GM12878 (cell line): ENCODE measurements at regions not wholly inside any gene's neighbourhood (a gene's known extent, or its start where the extent isn't known, plus 50 kb on each side); places are given as distances from the start of the nearest gene placed in this dataset.

Experiments used
- ATAC-seq: fragments of 200-7000 bp; cut with Tn5 transposase; 3 replicates; pipeline ENCODE4 v1.9.1; 2020; ENCODE audit warnings: mild to moderate bottlenecking, moderate library complexity
- BruUV-seq: library from RNA; stranded (reverse); fragments of 400-500 nt; replicated peaks from 2 replicates; lab custom pipeline; 2021; lab: Mats Ljungman, UMichigan
- CTCF ChIA-PET: fragments of 300-600 bp; sonication (Branson Sonifier 250); formaldehyde crosslinking; extraction: SDS; loops from one replicate; lab custom pipeline; 2021; ENCODE audit warnings: inconsistent platforms; lab: Yijun Ruan, JAX
- POLR2A ChIA-PET: fragments of 350-600 bp; formaldehyde crosslinking; extraction: SDS; loops from one replicate; lab custom pipeline; 2021; ENCODE audit warnings: inconsistent platforms; lab: Charles Lee
- RAD21 ChIA-PET: fragments of 300-600 bp; sonication (Branson Sonifier 250); formaldehyde crosslinking; loops from one replicate; lab custom pipeline; 2023; ENCODE audit warnings: antibody characterized with exemption; ENCODE audit not compliant: unreplicated experiment; lab: Charles Lee
- SMC1A ChIA-PET: fragments of 300-600 bp; sonication (Branson Sonifier 250); formaldehyde crosslinking; loops from one replicate; lab custom pipeline; 2023; ENCODE audit not compliant: unreplicated experiment, uncharacterized antibody; lab: Charles Lee
- DNase-seq: peaks from one replicate; pipeline ENCODE4 v3.0.0-alpha.2; 2011; ENCODE audit warnings: low read depth, low spot score
- FAIRE-seq: peaks from 3 replicates; lab custom pipeline; 2011; peaks lifted over from hg19 to GRCh38; lab: Jason Lieb, UNC
- H2AFZ ChIP-seq: 2 replicates; pipeline ENCODE4 v1.6.0; 2011; ENCODE audit warnings: low read depth, low read length, control low read depth; ENCODE audit not compliant: control insufficient read depth
- H3K27ac ChIP-seq: 2 replicates; pipeline ENCODE4 v1.5.1; 2011; ENCODE audit warnings: control low read depth; ENCODE audit not compliant: control insufficient read depth, insufficient read depth
- H3K27me3 ChIP-seq, 2 experiments: replicated peaks in 1 of 2; 2 replicates each; pipeline versions ENCODE4 v1.6.0 to v1.6.1; 2011; ENCODE audit warnings: low read length in 1 of 2; ENCODE audit not compliant: control insufficient read depth in 2 of 2, insufficient read depth in 2 of 2
- H3K36me3 ChIP-seq, 2 experiments: 2 replicates each; pipeline ENCODE4 v1.5.1; 2011; ENCODE audit warnings: low read length in 1 of 2; ENCODE audit not compliant: control insufficient read depth in 2 of 2, insufficient read depth in 2 of 2
- H3K4me1 ChIP-seq: 2 replicates; pipeline ENCODE4 v1.6.1; 2011; ENCODE audit warnings: mild to moderate bottlenecking, low read length, moderate library complexity, mixed read lengths; ENCODE audit not compliant: control insufficient read depth, insufficient read depth
- H3K4me2 ChIP-seq: 2 replicates; pipeline ENCODE4 v1.6.0; 2011; ENCODE audit warnings: control low read depth; ENCODE audit not compliant: control insufficient read depth, insufficient read depth
- H3K4me3 ChIP-seq: fragments of 200-600 bp; sonication (generic); 2 replicates; pipeline ENCODE4 v1.5.1; 2016
- H3K79me2 ChIP-seq: 2 replicates; pipeline ENCODE4 v1.6.0; 2011; ENCODE audit warnings: low read length; ENCODE audit not compliant: control insufficient read depth, insufficient read depth
- H3K9ac ChIP-seq: 2 replicates; pipeline ENCODE4 v1.8.0; 2011; ENCODE audit warnings: low read length, control low read depth, mixed read lengths; ENCODE audit not compliant: control insufficient read depth, insufficient read depth
- H3K9me3 ChIP-seq: replicated peaks from 3 replicates; pipeline ENCODE4 v1.5.1; 2011; ENCODE audit warnings: mild to moderate bottlenecking, low read length; ENCODE audit not compliant: control insufficient read depth, insufficient read depth
- H4K20me1 ChIP-seq: 2 replicates; pipeline ENCODE4 v1.6.0; 2011; ENCODE audit not compliant: control insufficient read depth, insufficient read depth
- ASH2L ChIP-seq: fragments of 300-600, 200-600 bp; sonication (generic); IDR thresholded peaks from 2 replicates; pipeline ENCODE4 v1.6.1; 2017; ENCODE audit warnings: low read depth, mild to moderate bottlenecking, borderline replicate concordance
- ESRRA ChIP-seq: IDR thresholded peaks from 2 replicates; pipeline ENCODE4 v1.6.1; 2012; ENCODE audit warnings: mild to moderate bottlenecking, low read length, improper control_type of control experiment
- NRF1 ChIP-seq: conservative IDR thresholded peaks from 2 replicates; pipeline ENCODE4 v1.6.1; 2011; ENCODE audit warnings: mild to moderate bottlenecking, low read depth, low read length, improper control_type of control experiment
- POLR2AphosphoS2 ChIP-seq: IDR thresholded peaks from 2 replicates; pipeline ENCODE4 v1.6.1; 2011; ENCODE audit warnings: low read depth, mild to moderate bottlenecking, low read length, improper control_type of control experiment, moderate library complexity
- SIN3A ChIP-seq: IDR thresholded peaks from 2 replicates; pipeline ENCODE4 v1.6.1; 2012; ENCODE audit warnings: low read depth, low read length, improper control_type of control experiment
- SREBF1 ChIP-seq: IDR thresholded peaks from 2 replicates; pipeline ENCODE4 v1.6.1; 2012; ENCODE audit warnings: mild to moderate bottlenecking, low read length
- TBL1XR1 ChIP-seq: IDR thresholded peaks from 2 replicates; pipeline ENCODE4 v1.6.1; 2012; ENCODE audit warnings: low read depth, low read length, improper control_type of control experiment
- ZNF207 ChIP-seq: fragments of 450-650 bp; IDR thresholded peaks from 2 replicates; pipeline ENCODE4 v1.6.1; 2014; ENCODE audit warnings: antibody characterized with exemption, mild to moderate bottlenecking, borderline replicate concordance
- ZNF622 ChIP-seq: fragments of 450-650 bp; IDR thresholded peaks from 2 replicates; pipeline ENCODE4 v1.6.1; 2017; ENCODE audit warnings: mild to moderate bottlenecking, inconsistent platforms
- WGBS: methylation state at CpG from one replicate; pipeline ENCODE4 v1.1.6; 2016; ENCODE audit warnings: low lambda C conversion rate; ENCODE audit not compliant: insufficient replicate concordance, insufficient coverage; ENCODE audit errors: missing lambda C conversion rate; 5-methylcytosine and 5-hydroxymethylcytosine counted together
- in situ Hi-C: fragments of 300-500 bp; cut with MboI; formaldehyde crosslinking; loops from 9 replicates; pipeline ENCODE4 v1.14.3; 2018; ENCODE audit warnings: mixed read lengths
- intact Hi-C: fragments of 100-400 bp; cut with micrococcal nuclease; formaldehyde crosslinking; loops from one replicate; pipeline ENCODE4 v1.14.2; 2022; ENCODE audit not compliant: unreplicated experiment
- TF ChIP-seq, protein P1 (sequence below): IDR thresholded peaks from 2 replicates; pipeline ENCODE4 v1.6.1; 2011; ENCODE audit warnings: low read depth, low read length, improper control_type of control experiment, borderline replicate concordance
- TF ChIP-seq, protein P2 (sequence below): fragments of 450-650 bp; IDR thresholded peaks from 2 replicates; pipeline ENCODE4 v1.6.1; 2016; ENCODE audit warnings: mild to moderate bottlenecking
- TF ChIP-seq, protein P3 (sequence below): IDR thresholded peaks from 2 replicates; pipeline ENCODE4 v1.6.1; 2012; ENCODE audit warnings: low read depth, low read length, improper control_type of control experiment

DNA sequence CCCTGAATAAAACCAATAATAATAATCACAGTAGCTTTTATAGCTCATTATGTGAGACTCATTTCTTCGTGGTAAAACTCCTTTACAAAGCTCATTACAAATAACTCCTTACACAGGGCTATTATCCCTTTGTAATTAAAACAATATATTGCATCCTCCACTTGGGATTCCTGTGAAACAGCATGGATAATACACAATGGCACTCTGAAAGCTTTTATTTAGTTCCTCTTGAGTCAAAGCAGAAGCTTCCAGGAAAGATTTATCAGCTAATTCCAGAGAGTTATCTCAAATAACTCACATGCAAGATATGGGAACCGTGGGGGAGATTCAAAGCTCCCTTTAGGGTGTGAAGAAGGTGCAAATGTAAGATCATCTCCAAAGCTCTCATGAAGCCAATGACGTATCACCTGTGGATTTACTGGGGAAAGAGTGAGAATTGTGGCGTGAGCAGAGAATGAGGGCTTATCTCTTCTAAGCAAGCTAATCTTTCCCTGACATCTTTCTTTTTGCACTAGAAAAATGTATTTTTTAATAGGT is 60.4 kb upstream of the GJA5 start:
- Histone ChIP-seq H3K9ac (no peak overlapping the region), H3K36me3 (no peaks in the 10 kb centered on the region), H3K79me2 (no peaks in the 10 kb centered on the region), H3K27ac (no peak overlapping the region), H3K27me3 (peaks cover 0 to 3% of the 10 kb centered on the region in 2 experiments; a peak in 2 of 4 replicates), H3K4me1 (no peaks in the 10 kb centered on the region), H3K9me3 (no peaks in the 10 kb centered on the region), H4K20me1 (no peaks in the 10 kb centered on the region), H2AFZ (no peak overlapping the region), H3K4me3 (no peak overlapping the region), H3K4me2 (no peak overlapping the region)
- ChIA-PET CTCF (interaction anchor here (1.5 kb wide), 1 partner anchor 72 kb away, joined by 4 read pairs; no protein-coding TSS in a partner anchor), SMC1A (no interaction called here), RAD21 (no interaction called here), POLR2A (no interaction called here)
- intact Hi-C loops, result no loop called here
- ATAC-seq, result no peak
- DNase-seq, result no peak
- WGBS, result 27% methylated on average over 4 of the region's 4 CpGs
- in situ Hi-C loops, result no loop called here
- FAIRE-seq, result no peak
- TF ChIP-seq, protein P1, sequence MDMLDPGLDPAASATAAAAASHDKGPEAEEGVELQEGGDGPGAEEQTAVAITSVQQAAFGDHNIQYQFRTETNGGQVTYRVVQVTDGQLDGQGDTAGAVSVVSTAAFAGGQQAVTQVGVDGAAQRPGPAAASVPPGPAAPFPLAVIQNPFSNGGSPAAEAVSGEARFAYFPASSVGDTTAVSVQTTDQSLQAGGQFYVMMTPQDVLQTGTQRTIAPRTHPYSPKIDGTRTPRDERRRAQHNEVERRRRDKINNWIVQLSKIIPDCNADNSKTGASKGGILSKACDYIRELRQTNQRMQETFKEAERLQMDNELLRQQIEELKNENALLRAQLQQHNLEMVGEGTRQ, result no peak
- TF ChIP-seq ASH2L, result no peak
- no peak for TF ChIP-seq TBL1XR1
- TF ChIP-seq SIN3A, result no peak
- TF ChIP-seq ESRRA, result no peak
- no peak for TF ChIP-seq SREBF1
- TF ChIP-seq, protein P2, sequence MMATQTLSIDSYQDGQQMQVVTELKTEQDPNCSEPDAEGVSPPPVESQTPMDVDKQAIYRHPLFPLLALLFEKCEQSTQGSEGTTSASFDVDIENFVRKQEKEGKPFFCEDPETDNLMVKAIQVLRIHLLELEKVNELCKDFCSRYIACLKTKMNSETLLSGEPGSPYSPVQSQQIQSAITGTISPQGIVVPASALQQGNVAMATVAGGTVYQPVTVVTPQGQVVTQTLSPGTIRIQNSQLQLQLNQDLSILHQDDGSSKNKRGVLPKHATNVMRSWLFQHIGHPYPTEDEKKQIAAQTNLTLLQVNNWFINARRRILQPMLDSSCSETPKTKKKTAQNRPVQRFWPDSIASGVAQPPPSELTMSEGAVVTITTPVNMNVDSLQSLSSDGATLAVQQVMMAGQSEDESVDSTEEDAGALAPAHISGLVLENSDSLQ, result no peak
- no peak for TF ChIP-seq ZNF207
- no peak for TF ChIP-seq POLR2AphosphoS2
- TF ChIP-seq ZNF622, result no peak
- TF ChIP-seq NRF1, result no peak
- TF ChIP-seq, protein P3, sequence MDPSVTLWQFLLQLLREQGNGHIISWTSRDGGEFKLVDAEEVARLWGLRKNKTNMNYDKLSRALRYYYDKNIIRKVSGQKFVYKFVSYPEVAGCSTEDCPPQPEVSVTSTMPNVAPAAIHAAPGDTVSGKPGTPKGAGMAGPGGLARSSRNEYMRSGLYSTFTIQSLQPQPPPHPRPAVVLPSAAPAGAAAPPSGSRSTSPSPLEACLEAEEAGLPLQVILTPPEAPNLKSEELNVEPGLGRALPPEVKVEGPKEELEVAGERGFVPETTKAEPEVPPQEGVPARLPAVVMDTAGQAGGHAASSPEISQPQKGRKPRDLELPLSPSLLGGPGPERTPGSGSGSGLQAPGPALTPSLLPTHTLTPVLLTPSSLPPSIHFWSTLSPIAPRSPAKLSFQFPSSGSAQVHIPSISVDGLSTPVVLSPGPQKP, result no peak
- no TSS peak for BruUV-seq
